ENCODE measurements at regions not wholly inside any gene's neighbourhood (a gene's known extent, or its start where the extent isn't known, plus 50 kb on each side); places are given as distances from the start of the nearest gene placed in this dataset.
"Not testable (repeated sequence)": the region's sequence is repeated elsewhere in the genome, so short reads cannot be mapped to it uniquely, and the experiment has no call there.

- ATAC-seq (ENCODE audit: low read depth): no peak
- no peak for DNase-seq
- POLR2A ChIA-PET: no interaction called here
- H3K27me3 Mint-ChIP-seq: no peaks in the 10 kb centered on the region
- H3K9me3 Mint-ChIP-seq: peaks cover 7% of the 10 kb centered on the region
- H3K4me1 Mint-ChIP-seq: no peaks in the 10 kb centered on the region
- H3K27ac Mint-ChIP-seq: no peak overlapping the region
- H3K36me3 Mint-ChIP-seq: no peaks in the 10 kb centered on the region
- no peak overlapping the region for H3K4me3 Mint-ChIP-seq
Observed at GRCh38 chr3:80983753-80984152, 777.7 kb downstream of the GBE1 start.

- Mint-ChIP-seq H3K4me1 (no peaks in the 10 kb centered on the region), H3K27me3 (no peaks in the 10 kb centered on the region), H3K36me3 (no peaks in the 10 kb centered on the region), H3K4me3 (no peak overlapping the region), H3K9me3 (peaks cover 7% of the 10 kb centered on the region), H3K27ac (no peak overlapping the region)
- DNase-seq (no peak), ATAC-seq (ENCODE audit: low read depth) (no peak)
- POLR2A ChIA-PET: no interaction called here
Observed at GRCh38 chr3:80978216-80978969, 783.1 kb downstream of the GBE1 start.

GRCh38 chr3:80970292-80970691 lies 791.2 kb downstream of the GBE1 start:
- Mint-ChIP-seq H3K27me3 (no peaks in the 10 kb centered on the region), H3K36me3 (no peaks in the 10 kb centered on the region), H3K27ac (no peak overlapping the region), H3K4me3 (no peak overlapping the region), H3K4me1 (no peaks in the 10 kb centered on the region), H3K9me3 (peaks cover 9% of the 10 kb centered on the region)
- POLR2A ChIA-PET: no interaction called here
- DNase-seq (no peak), ATAC-seq (ENCODE audit: low read depth) (no peak)

- H3K4me1 Mint-ChIP-seq: no peaks in the 10 kb centered on the region
- H3K27me3 Mint-ChIP-seq: no peaks in the 10 kb centered on the region
- no peak overlapping the region for H3K4me3 Mint-ChIP-seq
- no peaks in the 10 kb centered on the region for H3K36me3 Mint-ChIP-seq
- POLR2A ChIA-PET: no interaction called here
- DNase-seq (no peak), ATAC-seq (ENCODE audit: low read depth) (no peak)
- no peak overlapping the region for H3K27ac Mint-ChIP-seq
- H3K9me3 Mint-ChIP-seq: peaks cover 13% of the 10 kb centered on the region
Observed at GRCh38 chr3:80929576-80929975, 831.9 kb downstream of the GBE1 start.

GRCh38 chr3:80914854-80915253 lies 846.6 kb downstream of the GBE1 start:
- DNase-seq: no peak
- ATAC-seq (ENCODE audit: low read depth): no peak
- Mint-ChIP-seq H3K4me1 (no peaks in the 10 kb centered on the region), H3K27me3 (no peaks in the 10 kb centered on the region), H3K4me3 (no peak overlapping the region), H3K36me3 (no peaks in the 10 kb centered on the region), H3K27ac (no peak overlapping the region), H3K9me3 (peaks cover 6% of the 10 kb centered on the region)
- POLR2A ChIA-PET: no interaction called here

GRCh38 chr3:80898211-80898610 lies 863.2 kb downstream of the GBE1 start:
- DNase-seq (no peak), ATAC-seq (ENCODE audit: low read depth) (no peak)
- Mint-ChIP-seq H3K27me3 (no peaks in the 10 kb centered on the region), H3K4me1 (no peaks in the 10 kb centered on the region), H3K4me3 (no peak overlapping the region), H3K36me3 (no peaks in the 10 kb centered on the region), H3K27ac (no peak overlapping the region), H3K9me3 (peaks cover 8% of the 10 kb centered on the region)
- POLR2A ChIA-PET: no interaction called here

GRCh38 chr3:80897005-80897404 lies 864.4 kb downstream of the GBE1 start:
- H3K4me3 Mint-ChIP-seq, H3K27ac Mint-ChIP-seq: not testable (repeated sequence)

GRCh38 chr3:80890571-80890970 lies 870.9 kb downstream of the GBE1 start:
- Mint-ChIP-seq H3K36me3 (no peaks in the 10 kb centered on the region), H3K4me1 (no peaks in the 10 kb centered on the region), H3K9me3 (peaks cover 4% of the 10 kb centered on the region), H3K27me3 (no peaks in the 10 kb centered on the region), H3K27ac (no peak overlapping the region), H3K4me3 (no peak overlapping the region)
- POLR2A ChIA-PET: no interaction called here
- DNase-seq: no peak
- no peak for ATAC-seq (ENCODE audit: low read depth)

More at GRCh38 chr3:80897005-80897404, 864.4 kb downstream of the GBE1 start:
- H3K4me1 Mint-ChIP-seq; POLR2A ChIA-PET; DNase-seq; H3K27me3 Mint-ChIP-seq; H3K36me3 Mint-ChIP-seq; H3K9me3 Mint-ChIP-seq; ATAC-seq (ENCODE audit: low read depth): not testable (repeated sequence)

GRCh38 chr3:80889535-80889934 lies 871.9 kb downstream of the GBE1 start:
- H3K27me3 Mint-ChIP-seq: no peaks in the 10 kb centered on the region
- no peak overlapping the region for H3K27ac Mint-ChIP-seq
- H3K4me1 Mint-ChIP-seq: no peaks in the 10 kb centered on the region
- ATAC-seq (ENCODE audit: low read depth) (no peak), DNase-seq (no peak)
- H3K4me3 Mint-ChIP-seq: no peak overlapping the region
- peaks cover 5% of the 10 kb centered on the region for H3K9me3 Mint-ChIP-seq
- POLR2A ChIA-PET: no interaction called here
- H3K36me3 Mint-ChIP-seq: no peaks in the 10 kb centered on the region

- POLR2A ChIA-PET: no interaction called here
- DNase-seq (no peak), ATAC-seq (ENCODE audit: low read depth) (no peak)
- Mint-ChIP-seq H3K4me1 (no peaks in the 10 kb centered on the region), H3K36me3 (no peaks in the 10 kb centered on the region), H3K27ac (no peak overlapping the region), H3K9me3 (peaks cover 11% of the 10 kb centered on the region), H3K27me3 (no peaks in the 10 kb centered on the region), H3K4me3 (no peak overlapping the region)
Observed at GRCh38 chr3:80870476-80871041, 890.9 kb downstream of the GBE1 start.

- POLR2A ChIA-PET: no interaction called here
- Mint-ChIP-seq H3K4me3 (no peak overlapping the region), H3K27ac (no peak overlapping the region), H3K4me1 (no peaks in the 10 kb centered on the region), H3K9me3 (peaks cover 3% of the 10 kb centered on the region), H3K36me3 (no peaks in the 10 kb centered on the region), H3K27me3 (no peaks in the 10 kb centered on the region)
- DNase-seq (no peak), ATAC-seq (ENCODE audit: low read depth) (no peak)
Observed at GRCh38 chr3:80855482-80855881, 906.0 kb downstream of the GBE1 start.

- Mint-ChIP-seq H3K27ac (no peak overlapping the region), H3K4me1 (no peaks in the 10 kb centered on the region), H3K9me3 (peaks cover 11% of the 10 kb centered on the region), H3K27me3 (no peaks in the 10 kb centered on the region), H3K36me3 (no peaks in the 10 kb centered on the region), H3K4me3 (no peak overlapping the region)
- ATAC-seq (ENCODE audit: low read depth) (no peak), DNase-seq (no peak)
- POLR2A ChIA-PET: no interaction called here
Observed at GRCh38 chr3:80836395-80836794, 925.0 kb downstream of the GBE1 start.

GRCh38 chr3:80807577-80807976 lies 953.9 kb downstream of the GBE1 start:
- H3K36me3 Mint-ChIP-seq: no peaks in the 10 kb centered on the region
- POLR2A ChIA-PET: no interaction called here
- no peak overlapping the region for H3K4me3 Mint-ChIP-seq
- no peak for DNase-seq
- no peak for ATAC-seq (ENCODE audit: low read depth)
- no peaks in the 10 kb centered on the region for H3K27me3 Mint-ChIP-seq
- H3K4me1 Mint-ChIP-seq: no peaks in the 10 kb centered on the region
- no peak overlapping the region for H3K27ac Mint-ChIP-seq
- peaks cover 3% of the 10 kb centered on the region for H3K9me3 Mint-ChIP-seq

GRCh38 chr3:80806673-80807072 lies 954.8 kb downstream of the GBE1 start:
- DNase-seq (no peak), ATAC-seq (ENCODE audit: low read depth) (no peak)
- H3K4me1 Mint-ChIP-seq: no peaks in the 10 kb centered on the region
- H3K36me3 Mint-ChIP-seq: no peaks in the 10 kb centered on the region
- no peak overlapping the region for H3K27ac Mint-ChIP-seq
- POLR2A ChIA-PET: no interaction called here
- H3K4me3 Mint-ChIP-seq: no peak overlapping the region
- no peaks in the 10 kb centered on the region for H3K27me3 Mint-ChIP-seq
- peaks cover 3% of the 10 kb centered on the region for H3K9me3 Mint-ChIP-seq
